ENCODE measurements at regions not wholly inside any gene's neighbourhood (a gene's known extent, or its start where the extent isn't known, plus 50 kb on each side); places are given as distances from the start of the nearest gene placed in this dataset.

DNA sequence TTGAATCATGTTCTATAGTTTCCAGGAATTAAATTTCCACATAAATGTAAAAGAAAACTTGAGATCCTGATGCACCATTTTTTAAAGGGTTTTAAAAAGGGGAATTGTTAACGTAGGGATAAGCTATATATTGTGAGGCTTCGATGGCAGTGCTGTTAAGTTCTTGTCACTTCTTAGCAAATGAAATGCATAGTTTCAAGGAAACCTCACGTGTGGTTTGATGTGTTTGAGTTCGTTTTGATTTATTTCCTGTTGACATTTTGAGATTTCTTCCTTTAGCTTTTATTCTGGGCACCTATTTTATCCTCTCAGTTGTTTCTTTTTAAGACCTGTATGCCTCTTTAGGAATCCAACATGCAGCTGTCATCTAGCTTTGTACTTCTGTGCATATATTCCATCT is 301.0 kb downstream of the DOCK8 start:
- FAIRE-seq = no peak
- no peak for DNase-seq (ENCODE audit: insufficient read length, low spot score)

DNA sequence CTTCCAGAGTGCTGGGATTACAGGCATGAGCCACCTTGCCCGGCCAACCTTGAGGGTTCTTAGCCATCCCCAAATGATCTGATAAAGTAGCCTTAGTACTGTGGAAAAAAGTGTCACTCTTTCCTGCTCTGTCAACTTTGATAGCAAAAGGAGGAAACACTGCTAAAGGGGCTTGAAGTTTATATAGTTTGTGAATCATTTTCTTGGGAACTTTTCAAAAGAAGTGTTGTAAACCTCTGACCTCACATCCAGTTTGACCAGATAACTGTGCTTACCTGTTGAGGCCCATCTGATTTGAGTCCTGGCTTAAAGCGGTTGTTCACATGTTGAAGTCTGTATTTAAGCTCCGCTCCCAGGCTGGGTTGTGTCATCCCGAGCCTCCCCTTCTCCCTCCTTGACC is 303.3 kb downstream of the DOCK8 start:
- FAIRE-seq (no peak), DNase-seq (ENCODE audit: insufficient read length, low spot score) (no peak)

DNA sequence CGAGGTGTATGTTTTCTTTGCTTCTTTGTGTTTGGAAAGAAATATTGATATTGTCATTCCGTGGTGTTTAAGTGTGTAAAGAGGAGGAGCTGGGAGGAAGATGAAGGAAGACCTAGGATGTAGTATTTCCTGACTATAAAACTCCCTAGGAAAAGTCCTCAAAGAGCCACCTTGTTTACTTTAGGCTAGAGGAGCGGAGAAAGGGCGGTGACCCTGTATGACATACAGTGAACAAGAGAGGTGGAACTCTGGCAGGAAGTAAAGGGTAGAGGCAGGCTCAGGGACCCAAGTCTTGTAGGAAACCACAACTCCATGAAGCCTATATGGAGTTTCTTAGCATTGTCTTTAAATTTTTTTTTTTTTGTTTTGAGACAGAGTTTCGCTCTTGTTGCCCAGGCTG is 303.9 kb downstream of the DOCK8 start:
- FAIRE-seq = no peak
- no peak for DNase-seq (ENCODE audit: insufficient read length, low spot score)

DNA sequence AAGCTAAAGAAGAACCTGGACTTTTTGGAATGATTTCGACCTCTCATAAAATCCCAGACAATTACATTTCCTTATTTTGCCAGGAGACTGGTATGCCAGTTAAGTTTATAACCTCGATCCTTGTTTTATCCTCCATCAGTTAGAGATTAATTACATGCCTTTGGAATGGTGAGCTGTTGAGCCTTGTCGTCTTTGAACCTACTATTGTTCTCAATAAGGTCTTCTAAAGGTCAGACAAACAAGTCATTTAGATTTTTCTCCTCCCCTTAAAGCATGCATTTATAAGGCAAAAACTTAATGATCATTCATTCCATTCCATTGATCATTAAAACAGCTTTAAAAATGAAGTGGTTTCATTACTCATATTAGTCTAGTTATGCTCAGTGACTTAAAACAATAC is 304.9 kb downstream of the DOCK8 start:
- FAIRE-seq (no peak), DNase-seq (ENCODE audit: insufficient read length, low spot score) (no peak)

DNA sequence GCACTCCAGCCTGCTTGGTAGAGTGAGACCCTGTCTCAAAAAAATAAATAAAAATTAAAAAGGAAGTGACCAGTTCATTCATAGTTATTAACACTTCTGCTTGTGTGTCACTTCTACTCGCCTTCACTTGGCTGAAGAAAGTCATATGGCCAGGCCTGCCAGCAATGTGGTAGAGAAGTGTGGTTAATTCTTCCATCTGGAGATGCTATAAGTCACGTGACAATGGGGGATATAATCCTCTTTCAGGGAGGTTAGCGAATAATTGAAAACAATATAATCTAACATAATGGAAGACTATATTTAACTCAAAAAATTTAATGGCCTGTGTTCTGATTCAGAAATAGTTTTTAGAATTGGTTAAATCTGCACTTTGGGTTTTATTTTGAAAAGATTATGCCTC is 305.6 kb downstream of the DOCK8 start:
- DNase-seq (ENCODE audit: insufficient read length, low spot score) (no peak), FAIRE-seq (no peak)

DNA sequence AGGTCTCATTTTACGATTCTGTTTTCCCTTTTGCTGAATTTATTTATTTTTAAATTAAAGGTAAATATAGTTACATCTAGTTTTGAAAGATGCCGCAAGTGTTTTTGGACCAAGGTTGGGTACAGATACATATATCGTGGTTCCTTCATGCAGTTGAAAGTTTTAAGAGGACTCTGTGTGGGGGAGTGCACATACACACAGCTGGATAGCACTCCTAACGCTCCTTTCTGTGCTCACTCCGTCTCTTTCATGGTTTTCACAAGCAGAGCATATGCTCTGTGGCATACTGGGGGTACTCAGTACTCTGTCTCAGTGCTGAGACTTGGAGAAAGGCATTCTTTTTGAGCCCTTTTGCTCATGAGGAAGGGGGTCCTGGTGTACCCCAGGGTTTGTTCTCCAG is 307.5 kb downstream of the DOCK8 start:
- DNase-seq (ENCODE audit: insufficient read length, low spot score) (no peak), FAIRE-seq (no peak)

DNA sequence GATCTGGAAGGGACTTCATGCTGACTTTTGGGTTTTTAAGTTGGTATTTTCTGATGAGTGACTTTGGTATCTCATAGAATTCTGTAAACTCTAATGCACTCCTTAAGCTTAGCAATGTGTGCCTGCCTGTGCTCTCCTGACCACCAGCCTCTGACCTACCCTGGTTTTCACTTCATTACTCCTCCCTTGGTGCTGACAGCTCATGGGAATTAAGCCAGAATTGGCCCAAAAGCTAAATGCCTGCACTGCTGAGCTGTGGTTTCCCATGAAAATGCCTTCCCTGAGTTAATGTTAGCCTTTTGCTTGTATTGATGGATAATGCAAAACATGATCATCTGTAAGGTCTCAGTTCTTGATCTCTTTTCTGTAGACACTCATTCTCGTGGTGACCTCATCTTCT is 308.0 kb downstream of the DOCK8 start:
- FAIRE-seq = no peak
- no peak for DNase-seq (ENCODE audit: insufficient read length, low spot score)

DNA sequence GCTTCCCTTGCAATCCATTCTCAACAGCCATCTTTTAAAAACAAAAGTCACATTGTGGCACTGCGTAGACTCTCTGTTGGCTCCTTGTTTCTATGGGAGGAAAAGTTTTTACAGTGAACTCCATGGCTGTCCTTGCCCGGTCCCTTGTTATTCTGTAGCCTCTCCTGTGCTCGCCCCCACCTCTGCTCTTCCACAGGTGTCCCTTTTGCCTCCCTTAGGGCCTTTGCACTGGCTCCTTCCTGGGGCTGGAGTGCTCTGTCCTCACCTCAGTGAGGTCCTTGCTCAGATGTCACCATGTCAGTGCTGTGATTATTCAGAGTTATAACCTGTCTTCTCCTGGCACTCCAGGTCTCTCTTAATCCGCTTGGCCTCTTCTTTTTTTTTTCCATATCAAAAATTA is 308.8 kb downstream of the DOCK8 start:
- FAIRE-seq (no peak), DNase-seq (ENCODE audit: insufficient read length, low spot score) (no peak)

DNA sequence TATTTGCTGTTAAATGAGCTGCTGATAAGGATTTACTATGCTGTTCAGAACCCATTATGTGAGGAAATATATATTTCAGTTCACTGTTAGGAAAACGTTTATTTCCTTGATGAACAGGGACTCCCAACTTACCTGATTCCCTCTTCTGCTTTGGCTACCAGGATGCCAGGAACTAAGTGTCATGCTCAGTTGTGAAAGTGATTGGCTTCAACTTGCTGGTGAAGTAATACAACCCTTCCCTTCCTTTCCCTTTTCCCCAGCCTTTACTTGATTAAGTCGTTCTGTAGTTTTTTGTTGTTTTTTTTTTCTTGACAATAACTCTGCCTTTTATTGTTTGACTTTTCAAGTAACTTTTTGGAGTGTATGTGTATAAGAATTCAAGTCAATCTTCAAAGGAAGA is 309.3 kb downstream of the DOCK8 start:
- no peak for DNase-seq (ENCODE audit: insufficient read length, low spot score)
- no peak for FAIRE-seq

DNA sequence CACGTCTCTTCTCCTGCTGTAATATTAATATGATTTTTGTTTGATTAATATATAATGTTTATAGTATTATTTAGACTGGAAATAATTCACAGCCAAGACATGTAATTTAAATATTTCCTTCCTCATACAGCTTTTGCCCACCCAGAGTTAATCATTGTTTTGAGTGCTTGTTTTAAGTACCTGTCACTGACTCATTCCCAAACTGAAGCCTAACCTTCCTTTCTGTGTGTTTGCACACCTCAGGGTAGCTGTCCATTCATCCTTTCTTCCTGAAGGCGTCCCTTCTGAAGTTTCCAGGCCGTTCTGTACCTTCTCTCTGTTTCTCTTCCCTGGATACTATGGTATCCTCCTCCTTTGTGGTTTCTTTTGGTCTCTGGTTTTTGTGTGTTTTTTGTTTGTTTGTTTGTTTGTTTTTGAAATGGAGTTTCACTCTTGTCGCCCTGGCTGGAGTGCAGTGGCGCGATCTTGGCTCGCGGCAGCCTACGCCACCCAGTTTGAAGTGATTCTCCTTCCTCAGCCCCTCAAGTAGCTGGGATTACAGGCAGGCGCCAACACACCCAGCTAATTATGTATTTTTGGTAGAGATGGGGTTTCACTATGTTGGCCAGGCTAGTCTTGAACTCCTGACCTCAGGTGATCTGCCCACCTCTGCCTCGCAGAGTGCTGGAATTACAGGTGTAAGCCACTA is 312.4 kb downstream of the DOCK8 start:
- DNase-seq (ENCODE audit: insufficient read length, low spot score) (no peak), FAIRE-seq (no peak)

DNA sequence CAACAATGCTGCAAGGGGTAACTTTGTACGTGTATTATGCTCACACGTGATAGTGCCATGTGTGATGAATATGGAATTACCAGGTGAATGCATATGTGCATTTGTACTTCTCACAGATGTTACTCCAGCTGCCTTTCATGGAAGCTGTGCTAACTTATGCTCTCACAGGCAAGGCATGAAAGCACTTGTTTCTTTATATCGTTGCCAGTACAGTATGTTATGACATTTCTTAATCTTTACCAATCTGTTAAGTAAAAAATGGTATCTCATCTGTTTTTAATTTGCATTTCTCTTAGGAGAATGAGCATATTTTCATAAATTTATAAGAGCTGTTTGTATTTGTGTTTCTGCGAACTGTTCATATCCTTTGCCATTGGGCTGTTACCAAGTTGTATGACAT is 311.8 kb upstream of the DMRT1 start:
- DNase-seq (ENCODE audit: insufficient read length, low spot score) = no peak

DNA sequence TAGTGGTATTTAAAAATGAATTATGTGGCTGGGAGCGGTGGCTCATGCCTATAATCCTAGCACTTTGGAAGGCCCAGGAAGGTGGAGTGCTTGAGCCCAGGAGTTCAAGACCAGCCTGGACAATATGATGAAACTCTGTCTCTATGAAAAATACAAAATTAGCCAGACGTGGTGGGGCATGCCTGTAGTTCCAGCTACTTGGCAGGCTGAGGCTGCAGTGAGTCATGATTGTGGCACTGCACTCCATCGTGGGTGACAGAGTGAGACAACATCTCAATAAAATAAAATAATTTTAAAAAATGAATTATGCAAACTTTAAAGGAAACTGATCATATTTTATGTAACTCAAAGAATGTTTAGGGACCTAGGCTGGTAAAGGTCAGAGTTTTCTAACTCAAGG is 310.8 kb upstream of the DMRT1 start:
- FAIRE-seq (no peak), DNase-seq (ENCODE audit: insufficient read length, low spot score) (no peak)

More for the DNA sequence above, 311.8 kb upstream of the DMRT1 start:
- FAIRE-seq = no peak

DNA sequence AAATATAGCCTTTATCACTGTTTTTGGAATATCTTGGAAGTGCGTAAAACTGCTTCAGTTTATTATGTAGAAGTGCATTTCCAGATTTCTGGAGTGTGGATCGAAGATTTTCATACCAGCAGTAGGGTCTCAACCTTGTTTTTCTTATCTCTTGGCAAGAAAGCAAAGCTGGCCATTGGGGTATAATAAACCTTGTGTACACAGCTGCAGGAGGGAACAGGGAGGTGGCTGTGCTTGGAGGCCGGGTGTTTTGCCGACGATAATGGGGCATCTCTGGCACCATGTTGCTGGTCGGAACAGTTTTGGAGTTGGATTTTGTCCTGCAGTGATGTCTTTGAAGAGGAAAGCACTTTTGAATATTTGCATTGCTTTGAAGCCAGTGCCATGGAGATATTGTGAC is 308.8 kb upstream of the DMRT1 start:
- no peak for FAIRE-seq

DNA sequence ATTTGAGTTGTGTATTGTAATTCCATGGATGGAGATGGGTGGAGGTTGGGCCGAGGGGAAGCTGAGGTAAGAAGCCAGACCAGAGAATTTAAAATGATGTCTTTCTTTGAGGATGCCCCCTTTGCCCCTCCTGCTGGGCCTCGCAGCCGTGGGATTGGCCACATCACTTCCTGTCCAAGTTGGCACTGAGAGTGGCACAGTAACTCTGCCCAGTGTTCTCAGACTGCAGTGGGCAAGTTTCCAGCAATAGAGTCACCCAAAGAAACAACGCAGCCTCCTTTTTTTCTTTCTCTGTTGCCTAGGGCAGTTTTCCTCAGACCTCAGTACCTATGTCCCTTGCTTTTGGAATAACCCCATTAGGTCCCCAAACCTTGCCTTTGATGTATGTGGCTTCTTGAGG is 306.6 kb upstream of the DMRT1 start:
- no peak for DNase-seq (ENCODE audit: insufficient read length, low spot score)
- FAIRE-seq = no peak

More for the DNA sequence above, 308.8 kb upstream of the DMRT1 start:
- no peak for DNase-seq (ENCODE audit: insufficient read length, low spot score)

DNA sequence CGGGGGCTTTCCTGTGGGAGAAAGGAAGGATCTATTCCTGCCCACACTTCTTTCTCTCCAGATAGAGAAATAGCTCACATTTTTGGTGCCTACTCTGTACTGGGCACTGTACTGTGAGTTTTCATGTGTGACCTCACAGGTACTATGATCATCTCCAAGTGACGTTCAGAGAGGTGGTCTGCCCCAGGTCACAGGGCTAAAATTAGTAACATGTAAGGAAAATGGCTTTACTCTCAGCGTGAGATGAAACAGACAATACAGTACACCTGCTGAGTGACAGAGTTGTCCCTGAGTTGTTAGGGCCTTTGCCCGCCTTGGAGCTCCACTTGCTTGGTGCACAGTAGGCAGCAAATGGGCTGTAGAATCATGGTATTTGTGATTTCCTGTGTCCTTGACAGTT is 306.1 kb upstream of the DMRT1 start:
- FAIRE-seq (no peak), DNase-seq (ENCODE audit: insufficient read length, low spot score) (no peak)

DNA sequence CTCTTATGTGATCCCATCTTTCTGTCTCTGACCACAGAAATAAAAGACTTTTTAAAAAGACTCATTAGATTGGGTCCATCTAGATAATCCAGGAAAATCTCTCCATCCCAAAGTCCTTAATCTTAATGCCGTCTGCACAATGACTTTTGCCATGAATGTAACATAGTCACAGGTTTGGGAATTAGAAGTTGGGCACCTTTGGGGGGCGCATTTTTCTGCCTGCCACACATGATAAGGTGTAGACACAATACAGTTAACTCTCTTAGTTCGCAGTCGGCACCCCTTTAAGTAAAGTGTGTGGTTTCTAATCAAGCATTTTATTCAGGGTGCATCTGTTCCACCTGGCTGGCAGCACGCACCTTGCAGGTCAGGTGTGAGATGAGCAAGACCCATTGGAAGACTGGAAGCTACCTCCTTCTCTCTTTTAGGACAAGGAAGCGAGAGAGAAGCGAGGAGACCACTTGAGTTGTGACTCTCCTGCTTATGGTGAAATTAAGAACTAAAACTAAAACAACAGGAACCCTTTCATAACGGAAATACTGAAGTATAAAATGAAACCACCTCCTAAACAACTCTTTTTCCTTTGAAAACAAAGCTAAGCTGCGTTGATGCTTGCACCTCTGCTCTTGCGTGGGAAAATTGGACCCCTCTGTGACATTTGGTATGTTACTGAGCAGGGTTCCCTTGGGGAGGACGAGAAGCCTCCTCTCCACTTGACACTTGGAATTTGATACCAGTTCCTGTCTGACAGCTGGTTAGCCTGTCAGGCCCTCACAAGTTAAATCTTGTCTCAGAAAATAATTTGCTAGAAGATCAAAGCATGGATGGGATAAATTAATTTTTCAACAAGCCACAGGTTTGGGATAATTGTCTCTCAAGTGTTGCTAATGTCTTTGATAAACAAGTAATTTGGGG is 304.6 kb upstream of the DMRT1 start:
- no peak for DNase-seq (ENCODE audit: insufficient read length, low spot score)
- no peak for FAIRE-seq

DNA sequence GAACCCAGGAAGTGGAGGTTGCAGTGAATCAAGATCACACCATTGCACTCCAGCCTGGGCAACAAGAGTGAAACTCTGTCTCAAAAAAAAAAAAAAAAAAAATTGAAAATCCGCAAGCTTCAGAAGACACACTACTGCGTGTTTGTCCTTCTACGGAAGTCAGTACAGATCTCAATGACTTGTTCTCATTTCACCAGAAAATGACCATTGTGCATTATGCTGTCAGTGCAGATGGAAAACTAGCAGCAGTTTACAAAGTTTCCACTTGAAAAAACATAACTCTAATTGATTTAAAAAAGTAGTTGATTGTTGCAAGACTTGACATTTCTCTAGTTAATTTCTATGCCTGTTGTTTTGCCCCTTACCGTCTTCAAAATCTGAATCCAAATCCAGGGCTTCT is 298.0 kb upstream of the DMRT1 start:
- no peak for DNase-seq (ENCODE audit: insufficient read length, low spot score)

DNA sequence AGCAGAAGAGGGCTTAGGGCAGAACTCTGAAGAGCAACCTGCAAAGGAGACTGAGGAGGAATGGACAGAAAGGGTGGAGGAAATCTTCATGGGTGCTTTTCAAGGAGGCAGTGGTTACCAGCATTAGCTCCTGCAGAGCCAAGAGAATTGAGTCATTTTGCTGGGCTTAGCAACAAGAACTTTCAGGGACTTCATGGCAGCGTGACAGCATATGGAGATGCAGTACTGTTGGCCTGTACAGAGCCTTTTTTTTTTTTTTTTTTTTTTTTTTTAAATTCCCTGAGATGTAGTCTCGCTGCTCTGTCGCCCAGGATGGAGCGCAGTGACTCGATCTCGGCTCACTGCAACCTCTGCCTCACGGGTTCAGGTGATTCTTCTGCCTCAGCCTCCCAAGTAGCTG is 296.0 kb upstream of the DMRT1 start:
- DNase-seq (ENCODE audit: insufficient read length, low spot score) (no peak), FAIRE-seq (no peak)

More for the DNA sequence above, 298.0 kb upstream of the DMRT1 start:
- FAIRE-seq = no peak

DNA sequence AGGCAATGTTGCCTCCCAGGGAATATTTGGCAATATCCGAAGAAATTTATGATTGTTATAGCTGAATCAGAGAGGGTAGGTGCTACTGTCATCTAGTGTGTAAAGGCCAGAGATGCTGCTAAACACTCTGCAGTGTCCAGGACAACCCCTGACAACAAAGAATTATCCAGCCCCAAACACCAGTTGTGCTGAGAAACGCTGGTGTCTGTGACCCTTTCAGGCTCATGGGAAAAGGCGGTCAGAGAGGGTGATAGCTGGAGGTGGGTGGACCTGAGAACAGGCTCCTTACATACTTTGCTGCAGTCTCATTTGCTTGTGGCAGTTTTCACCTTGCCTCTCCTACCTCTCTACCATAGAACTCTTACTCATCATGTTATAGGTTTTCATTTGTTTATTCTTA is 295.3 kb upstream of the DMRT1 start:
- DNase-seq (ENCODE audit: insufficient read length, low spot score) (no peak), FAIRE-seq (no peak)

DNA sequence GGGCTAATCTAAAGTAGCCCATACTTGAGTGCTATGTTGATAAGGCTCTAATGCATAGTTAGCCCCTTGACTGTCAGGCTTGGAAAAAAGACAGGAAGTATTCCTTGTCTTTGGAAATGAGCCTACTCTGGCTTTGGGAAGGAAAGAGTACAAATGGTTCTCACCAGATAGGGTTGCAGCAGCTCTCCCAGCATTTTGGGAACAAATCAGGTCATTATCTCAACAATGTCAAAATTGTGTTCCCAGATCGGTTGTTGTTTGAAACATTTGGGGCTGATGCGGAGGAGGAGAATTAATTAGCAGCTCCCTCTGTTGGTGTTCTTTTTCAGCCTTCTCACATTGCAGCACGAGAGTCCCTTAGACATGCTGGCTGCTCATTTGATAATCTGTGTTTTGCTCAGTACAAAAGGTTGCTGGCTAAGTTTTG is 294.7 kb upstream of the DMRT1 start:
- DNase-seq (ENCODE audit: insufficient read length, low spot score) = no peak
- no peak for FAIRE-seq

DNA sequence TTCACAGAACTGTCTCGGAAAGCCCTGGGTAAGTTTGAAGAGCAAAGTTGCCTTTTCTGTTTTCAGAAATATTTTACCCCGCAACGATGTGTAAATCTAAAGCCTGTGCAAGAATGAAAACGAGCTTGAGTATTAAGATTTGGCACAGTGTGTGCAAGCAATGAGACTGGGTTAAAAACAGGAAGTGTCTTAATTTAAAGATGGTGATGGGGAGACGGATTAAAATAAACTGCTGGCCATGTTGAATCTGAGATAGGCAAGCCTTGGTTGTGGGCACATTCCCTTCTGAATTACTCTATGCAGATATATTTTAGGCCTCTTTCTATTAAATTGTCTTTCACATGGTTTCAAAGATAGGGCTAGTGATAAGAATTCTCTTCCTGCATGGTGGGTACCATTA is 294.2 kb upstream of the DMRT1 start:
- FAIRE-seq = no peak
- no peak for DNase-seq (ENCODE audit: insufficient read length, low spot score)

DNA sequence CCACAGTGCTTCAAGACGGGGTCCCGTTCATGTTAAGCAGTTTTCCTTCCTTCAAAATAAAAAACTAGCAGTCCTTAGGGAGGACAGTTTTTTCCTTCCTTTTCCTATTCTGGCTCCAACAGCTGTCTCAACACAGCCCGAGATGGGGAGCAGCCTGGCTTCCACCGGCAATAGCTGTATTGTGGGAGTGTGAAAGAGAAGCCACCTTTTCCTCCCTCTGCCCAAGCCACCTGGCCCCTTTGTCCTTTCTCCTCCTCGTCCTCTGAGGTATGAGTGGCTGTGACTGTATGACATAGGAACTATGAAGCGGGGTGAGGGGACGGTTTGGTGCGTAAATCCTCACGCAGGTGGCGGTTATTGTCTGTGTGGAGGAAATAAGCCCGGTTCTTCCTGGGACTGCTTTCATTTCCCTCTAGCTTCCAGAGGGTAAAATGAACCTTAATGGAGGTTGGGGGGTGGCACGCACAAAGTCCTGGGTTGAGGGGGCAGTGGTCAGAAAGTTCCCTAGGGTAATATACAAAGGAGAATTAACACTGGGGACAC is 292.0 kb upstream of the DMRT1 start:
- DNase-seq (ENCODE audit: insufficient read length, low spot score) = no peak

More for the DNA sequence above, 292.0 kb upstream of the DMRT1 start:
- no peak for FAIRE-seq
